ENCODE measurements at regions not wholly inside any gene's neighbourhood (a gene's known extent, or its start where the extent isn't known, plus 50 kb on each side); places are given as distances from the start of the nearest gene placed in this dataset.

GRCh38 chr12:118574288-118574687, 197.9 kb downstream of the SUDS3 start:
- Histone ChIP-seq H3K27ac (ENCODE audit: low read depth, low read length) (no peak overlapping the region), H3K9me3 (ENCODE audit: control insufficient read depth, insufficient read depth, low read length) (peaks cover 13% of the 10 kb centered on the region), H3K4me3 (ENCODE audit: low read depth, low read length) (no peak overlapping the region), H3K27me3 (ENCODE audit: control insufficient read depth, insufficient read depth, low read length) (no peaks in the 10 kb centered on the region)
- ChIA-PET CTCF (no interaction called here), POLR2A (no interaction called here)
- no peak for DNase-seq (ENCODE audit: low read depth, low spot score)
- TF ChIP-seq CTCF (IDR thresholded peaks at IDR 0.05; ENCODE audit: low read depth, low read length): no peak

- Histone ChIP-seq H3K4me3 (ENCODE audit: low read depth, low read length) (no peak overlapping the region), H3K27ac (ENCODE audit: low read depth, low read length) (no peak overlapping the region), H3K27me3 (ENCODE audit: control insufficient read depth, insufficient read depth, low read length) (no peaks in the 10 kb centered on the region), H3K9me3 (ENCODE audit: control insufficient read depth, insufficient read depth, low read length) (peaks cover 13% of the 10 kb centered on the region)
- ChIA-PET POLR2A (no interaction called here), CTCF (no interaction called here)
- DNase-seq (ENCODE audit: low read depth, low spot score): no peak
- TF ChIP-seq CTCF (IDR thresholded peaks at IDR 0.05; ENCODE audit: low read depth, low read length): no peak
Measured at GRCh38 chr12:118575730-118576129, 199.4 kb downstream of the SUDS3 start.

GRCh38 chr12:118581371-118581770, 205.0 kb downstream of the SUDS3 start:
- ChIA-PET CTCF (no interaction called here), POLR2A (no interaction called here)
- Histone ChIP-seq H3K27ac (ENCODE audit: low read depth, low read length) (no peak overlapping the region), H3K27me3 (ENCODE audit: control insufficient read depth, insufficient read depth, low read length) (no peaks in the 10 kb centered on the region), H3K4me3 (ENCODE audit: low read depth, low read length) (no peak overlapping the region), H3K9me3 (ENCODE audit: control insufficient read depth, insufficient read depth, low read length) (peaks cover 9% of the 10 kb centered on the region)
- no peak for TF ChIP-seq CTCF (IDR thresholded peaks at IDR 0.05; ENCODE audit: low read depth, low read length)
- no peak for DNase-seq (ENCODE audit: low read depth, low spot score)

- ChIA-PET CTCF (no interaction called here), POLR2A (no interaction called here)
- H3K9me3 ChIP-seq (ENCODE audit: control insufficient read depth, insufficient read depth, low read length): peaks cover 9% of the 10 kb centered on the region
- H3K4me3 ChIP-seq (ENCODE audit: low read depth, low read length): no peak overlapping the region
- no peaks in the 10 kb centered on the region for H3K27me3 ChIP-seq (ENCODE audit: control insufficient read depth, insufficient read depth, low read length)
- no peak for TF ChIP-seq CTCF (IDR thresholded peaks at IDR 0.05; ENCODE audit: low read depth, low read length)
- no peak overlapping the region for H3K27ac ChIP-seq (ENCODE audit: low read depth, low read length)
- no peak for DNase-seq (ENCODE audit: low read depth, low spot score)
Measured at GRCh38 chr12:118582863-118583262, 206.5 kb downstream of the SUDS3 start.

- POLR2A ChIA-PET: no interaction called here
- no peak for TF ChIP-seq CTCF (IDR thresholded peaks at IDR 0.05; ENCODE audit: low read depth, low read length)
- Histone ChIP-seq H3K27ac (ENCODE audit: low read depth, low read length) (no peak overlapping the region), H3K4me3 (ENCODE audit: low read depth, low read length) (no peak overlapping the region), H3K9me3 (ENCODE audit: control insufficient read depth, insufficient read depth, low read length) (peaks cover 36% of the 10 kb centered on the region), H3K27me3 (ENCODE audit: control insufficient read depth, insufficient read depth, low read length) (no peaks in the 10 kb centered on the region)
- CTCF ChIA-PET: no interaction called here
- no peak for DNase-seq (ENCODE audit: low read depth, low spot score)
Measured at GRCh38 chr12:118586433-118586832, 210.1 kb downstream of the SUDS3 start.
